Dedifferentiated amniotic fluid mesenchymal stem cell (primary cell): ENCODE measurements at regions not wholly inside any gene's neighbourhood (a gene's known extent, or its start where the extent isn't known, plus 50 kb on each side); places are given as distances from the start of the nearest gene placed in this dataset.
A peak's percentile ranks its signal among the peaks of the same experiment; 100 is the strongest.
"Not testable (repeated sequence)": the region's sequence is repeated elsewhere in the genome, so short reads cannot be mapped to it uniquely, and the experiment has no call there.

Experiments used
- DNase-seq: peaks from one replicate; pipeline ENCODE4 v3.0.0-alpha.2; 2016; ENCODE audit errors: extremely low spot score

- DNase-seq, result no peak
Observed at GRCh38 chr3:20400686-20401085, 214.7 kb upstream of the SGO1 start.

- DNase-seq, result no peak
Observed at GRCh38 chr3:20400281-20400680, 214.3 kb upstream of the SGO1 start.

GRCh38 chr3:20396335-20396734 lies 210.3 kb upstream of the SGO1 start:
- no peak for DNase-seq

DNA sequence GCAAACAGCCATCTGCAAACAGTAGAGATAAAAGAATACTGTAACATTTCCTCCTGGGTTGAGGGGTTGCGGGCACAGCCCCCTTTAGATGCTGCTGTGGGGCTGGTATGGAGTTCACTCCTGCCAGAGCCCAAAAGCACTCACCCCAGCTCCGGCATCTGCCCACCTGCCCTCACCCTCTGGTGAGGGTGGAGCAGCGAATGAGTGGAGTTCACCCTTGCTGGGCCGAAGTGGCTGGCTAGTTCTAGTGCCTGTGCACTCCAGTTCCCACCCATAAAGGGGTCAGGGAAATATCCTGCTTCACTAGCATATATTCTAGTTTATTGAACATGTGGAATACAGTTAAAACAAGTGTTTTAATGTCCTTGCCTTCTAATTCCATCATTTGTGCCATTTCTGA lies 209.7 kb upstream of the SGO1 start:
- no peak for DNase-seq

DNA sequence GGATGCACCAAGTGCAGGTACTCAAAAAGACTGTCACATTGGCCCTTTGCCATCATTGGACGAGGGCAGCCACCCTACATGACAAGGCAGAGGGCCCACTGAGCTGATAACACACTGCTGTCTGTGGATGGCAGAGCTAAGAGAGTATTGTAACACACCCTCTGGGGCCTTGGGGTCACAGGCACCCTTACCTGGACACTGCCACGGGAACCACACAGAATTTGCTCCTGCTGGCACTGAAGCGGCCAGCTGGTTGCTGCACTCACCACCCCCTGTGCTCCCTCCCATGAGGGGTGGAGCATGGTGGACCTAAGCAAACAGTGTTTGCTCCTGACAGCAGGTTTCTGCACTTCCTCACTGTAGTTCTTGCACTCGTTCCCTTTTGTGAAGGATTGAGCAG lies 208.2 kb upstream of the SGO1 start:
- no peak for DNase-seq

GRCh38 chr3:20391644-20392043 lies 205.6 kb upstream of the SGO1 start:
- no peak for DNase-seq

DNA sequence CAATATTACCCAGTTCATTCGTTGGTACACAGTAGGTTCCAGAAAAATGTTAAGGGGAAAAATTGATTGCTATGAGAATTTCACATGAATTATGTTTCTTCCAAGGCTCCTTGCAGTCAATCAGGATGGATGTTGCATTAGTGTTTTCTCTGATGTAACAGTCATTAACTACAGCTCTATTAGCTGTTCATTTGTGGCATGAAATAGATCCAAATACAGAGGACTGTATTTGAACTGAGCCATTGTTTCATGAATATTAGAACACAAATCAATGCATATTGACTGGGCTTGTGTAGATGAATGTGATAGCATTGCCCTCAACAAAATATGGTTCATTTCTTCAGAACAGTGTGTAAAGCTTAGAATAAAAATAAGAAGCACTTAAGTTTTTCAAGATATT lies 203.0 kb upstream of the SGO1 start:
- no peak for DNase-seq

- DNase-seq, result no peak
Observed at GRCh38 chr3:20380295-20380694, 194.3 kb upstream of the SGO1 start.

GRCh38 chr3:20378315-20378714 lies 192.3 kb upstream of the SGO1 start:
- DNase-seq, result no peak

- no peak for DNase-seq
Observed at GRCh38 chr3:20376665-20377217, 190.7 kb upstream of the SGO1 start.

GRCh38 chr3:20375302-20375701 lies 189.3 kb upstream of the SGO1 start:
- no peak for DNase-seq

DNA sequence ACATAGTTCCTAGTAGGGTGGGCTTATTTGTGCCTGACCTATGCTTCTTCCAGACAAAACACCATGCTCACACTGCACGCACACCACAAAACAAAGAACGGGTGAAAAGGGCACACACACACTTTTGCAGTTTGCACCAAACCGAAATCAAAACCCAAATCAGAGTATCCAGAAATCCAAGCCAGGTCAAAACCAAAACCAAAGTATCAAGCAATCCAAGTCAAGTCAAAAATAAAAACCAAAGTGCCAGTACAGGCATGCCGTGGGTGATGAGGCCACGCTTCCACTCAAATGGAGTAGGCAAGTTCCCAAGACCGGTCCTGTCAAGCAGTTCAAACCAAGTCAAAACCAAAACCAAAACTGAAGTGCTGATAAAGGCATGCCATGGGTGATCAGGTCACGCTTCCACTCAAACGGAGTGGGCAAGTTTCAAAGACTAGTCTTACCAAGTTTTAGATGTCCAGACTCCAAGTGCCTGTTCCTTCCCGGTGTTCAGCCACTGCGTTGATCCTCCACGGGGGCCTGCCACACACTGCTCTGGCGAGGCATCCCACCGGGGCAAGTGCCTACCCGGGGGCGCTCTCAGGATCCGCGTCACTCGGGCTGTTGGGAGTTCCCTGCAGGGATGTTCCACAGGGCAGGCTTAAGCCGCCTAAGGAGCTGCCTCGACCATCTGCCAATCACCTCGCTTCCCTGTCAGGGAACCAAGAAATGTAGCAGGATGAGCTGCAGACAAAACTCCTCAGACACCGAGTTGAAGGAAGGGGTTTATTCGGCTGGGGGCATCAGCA lies 184.5 kb upstream of the SGO1 start:
- DNase-seq, result not testable (repeated sequence)

- DNase-seq, result no peak
Observed at GRCh38 chr3:20361000-20361399, 175.0 kb upstream of the SGO1 start.

- DNase-seq, result no peak
Observed at GRCh38 chr3:20353286-20353685, 167.3 kb upstream of the SGO1 start.

GRCh38 chr3:20352546-20353179 lies 166.7 kb upstream of the SGO1 start:
- no peak for DNase-seq

DNA sequence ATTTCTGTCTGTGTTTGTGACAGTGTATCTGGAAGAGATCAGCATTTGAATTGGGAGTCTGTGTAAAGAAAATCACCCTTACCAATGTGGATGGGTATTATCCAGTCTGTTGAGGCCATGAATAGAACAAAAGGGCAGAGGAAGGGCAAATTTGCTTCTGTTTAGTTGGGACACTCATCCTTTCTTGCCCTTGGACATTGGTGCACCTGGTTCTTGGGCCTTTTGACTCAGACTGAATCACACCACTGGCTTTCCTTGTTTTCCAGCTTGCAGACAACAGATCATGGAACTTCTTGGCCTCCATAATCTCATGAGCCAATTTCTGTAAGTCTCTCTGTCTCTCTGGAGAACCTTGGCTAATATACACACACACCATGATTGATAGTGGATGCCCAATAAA lies 164.4 kb upstream of the SGO1 start:
- no peak for DNase-seq

GRCh38 chr3:20346916-20347315 lies 160.9 kb upstream of the SGO1 start:
- no peak for DNase-seq

DNA sequence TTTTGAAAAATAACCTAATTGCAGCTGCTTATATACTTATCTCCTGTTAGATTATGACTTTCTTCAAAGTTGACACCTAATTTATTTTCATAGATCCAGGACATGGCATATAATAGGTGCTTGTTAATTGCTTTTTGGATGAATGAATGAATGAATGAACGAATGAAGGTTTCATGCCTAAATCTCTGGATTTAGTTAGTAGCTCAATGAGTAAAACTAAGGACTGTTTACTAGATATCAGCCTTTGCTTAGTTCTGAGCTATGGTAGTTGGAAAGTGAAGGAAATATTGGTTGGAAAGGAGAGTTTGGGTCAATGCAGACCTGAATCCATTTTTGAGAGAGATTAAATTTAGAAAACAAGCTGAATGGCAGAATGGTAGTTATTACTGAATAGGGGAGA lies 160.4 kb upstream of the SGO1 start:
- DNase-seq, result no peak

DNA sequence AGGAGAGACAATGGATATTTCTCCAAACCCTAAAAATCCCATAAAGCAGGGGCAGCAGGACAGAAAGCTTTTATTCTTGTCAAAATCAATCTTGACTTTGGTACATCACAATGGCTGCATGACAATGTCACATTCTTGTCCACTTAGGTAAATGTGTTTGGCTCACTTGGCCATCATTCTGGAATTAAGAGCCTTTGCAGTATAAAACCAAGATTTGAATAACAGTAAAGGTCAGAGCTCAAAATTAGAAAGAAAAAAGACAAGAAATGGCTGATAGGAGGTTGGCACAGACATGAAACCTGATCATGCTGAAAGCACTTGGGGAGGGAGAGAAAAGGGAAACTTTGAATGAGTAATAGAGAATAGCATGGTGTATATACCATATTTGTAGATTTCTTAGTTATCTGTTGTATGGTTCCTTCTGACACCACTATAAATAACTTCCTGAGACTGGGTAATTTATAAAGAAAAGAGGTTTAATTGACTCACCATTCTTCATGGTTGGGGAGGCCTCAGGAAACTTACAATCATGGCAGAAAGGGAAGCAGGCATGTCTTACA lies 158.5 kb upstream of the SGO1 start:
- DNase-seq, result no peak

DNA sequence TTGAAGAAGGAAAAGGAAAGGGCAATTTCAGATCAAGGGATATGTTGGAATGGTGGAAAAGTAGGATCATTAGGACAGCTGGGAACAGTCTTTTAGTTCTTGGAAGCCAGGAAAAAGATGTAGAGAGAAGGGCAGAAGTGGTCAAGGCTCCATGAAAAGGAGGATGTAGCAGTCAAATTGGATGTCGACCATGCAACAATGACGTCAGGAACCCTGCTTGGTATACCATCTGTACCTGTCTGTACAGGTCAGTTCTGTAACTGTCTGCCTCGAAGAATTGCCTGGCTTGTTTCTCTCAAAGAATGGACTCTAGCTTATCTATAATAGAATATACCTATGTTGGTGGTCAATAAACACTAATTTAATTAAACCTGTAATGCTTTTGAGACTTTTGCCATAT lies 157.8 kb upstream of the SGO1 start:
- DNase-seq, result no peak

GRCh38 chr3:20340324-20340928 lies 154.4 kb upstream of the SGO1 start:
- peak; percentile 65 for DNase-seq

GRCh38 chr3:20336572-20336971 lies 150.6 kb upstream of the SGO1 start:
- DNase-seq, result no peak

- no peak for DNase-seq
Observed at GRCh38 chr3:20334842-20335241, 148.8 kb upstream of the SGO1 start.
